DND-41 (cell line): ENCODE measurements at regions not wholly inside any gene's neighbourhood (a gene's known extent, or its start where the extent isn't known, plus 50 kb on each side); places are given as distances from the start of the nearest gene placed in this dataset.

ENCODE experiments used
- CTCF ChIP-seq: IDR thresholded peaks from 2 replicates; pipeline ENCODE4 v1.5.1; 2012; ENCODE audit warnings: borderline replicate concordance, low read length, moderate library complexity, mild to moderate bottlenecking; ENCODE audit not compliant: poor library complexity, severe bottlenecking; ENCODE audit errors: extremely low read depth
- EZH2 ChIP-seq: IDR thresholded peaks from 3 replicates; pipeline ENCODE4 v1.6.1; 2012; ENCODE audit warnings: borderline replicate concordance, low read depth, mild to moderate bottlenecking, moderate library complexity, low read length, inconsistent platforms; ENCODE audit not compliant: severe bottlenecking

GRCh38 chr5:14048434-14048833, 94.7 kb upstream of the TRIO start:
- TF ChIP-seq CTCF (no peak), EZH2 (no peak)
